ENCODE measurements at regions not wholly inside any gene's neighbourhood (a gene's known extent, or its start where the extent isn't known, plus 50 kb on each side); places are given as distances from the start of the nearest gene placed in this dataset.

GRCh38 chr12:40551466-40551865, 140.8 kb upstream of the CNTN1 start:
- no peak for TF ChIP-seq CTCF (conservative IDR thresholded peaks at IDR 0.05; ENCODE audit: low read depth, low read length)
- no peak for DNase-seq (ENCODE audit: low read depth)
- H3K4me3 ChIP-seq (ENCODE audit: low read depth, low read length), result no peak overlapping the region

GRCh38 chr12:40552868-40553267, 139.4 kb upstream of the CNTN1 start:
- DNase-seq (ENCODE audit: low read depth), result no peak
- no peak overlapping the region for H3K4me3 ChIP-seq (ENCODE audit: low read depth, low read length)
- no peak for TF ChIP-seq CTCF (conservative IDR thresholded peaks at IDR 0.05; ENCODE audit: low read depth, low read length)

GRCh38 chr12:40557980-40558379, 134.3 kb upstream of the CNTN1 start:
- DNase-seq (ENCODE audit: low read depth), result no peak

GRCh38 chr12:40559865-40560264, 132.4 kb upstream of the CNTN1 start:
- no peak for DNase-seq (ENCODE audit: low read depth)
- no peak overlapping the region for H3K4me3 ChIP-seq (ENCODE audit: low read depth, low read length)
- no peak for TF ChIP-seq CTCF (conservative IDR thresholded peaks at IDR 0.05; ENCODE audit: low read depth, low read length)

More at GRCh38 chr12:40557980-40558379, 134.3 kb upstream of the CNTN1 start:
- TF ChIP-seq CTCF (conservative IDR thresholded peaks at IDR 0.05; ENCODE audit: low read depth, low read length), result no peak
- H3K4me3 ChIP-seq (ENCODE audit: low read depth, low read length), result no peak overlapping the region

GRCh38 chr12:40560848-40561247, 131.4 kb upstream of the CNTN1 start:
- TF ChIP-seq CTCF (conservative IDR thresholded peaks at IDR 0.05; ENCODE audit: low read depth, low read length), result no peak
- H3K4me3 ChIP-seq (ENCODE audit: low read depth, low read length), result no peak overlapping the region
- no peak for DNase-seq (ENCODE audit: low read depth)

- DNase-seq (ENCODE audit: low read depth), result no peak
- H3K4me3 ChIP-seq (ENCODE audit: low read depth, low read length), result no peak overlapping the region
- TF ChIP-seq CTCF (conservative IDR thresholded peaks at IDR 0.05; ENCODE audit: low read depth, low read length), result no peak
These were observed 130.8 kb upstream of the CNTN1 start for GRCh38 chr12:40561395-40561966.

GRCh38 chr12:40565029-40565633, 127.1 kb upstream of the CNTN1 start:
- no peak overlapping the region for H3K4me3 ChIP-seq (ENCODE audit: low read depth, low read length)
- no peak for TF ChIP-seq CTCF (conservative IDR thresholded peaks at IDR 0.05; ENCODE audit: low read depth, low read length)
- no peak for DNase-seq (ENCODE audit: low read depth)
